Right atrium auricular region (tissue), 2 donors: ENCODE measurements at regions not wholly inside any gene's neighbourhood (a gene's known extent, or its start where the extent isn't known, plus 50 kb on each side); places are given as distances from the start of the nearest gene placed in this dataset.
A peak's percentile ranks its signal among the peaks of the same experiment; 100 is the strongest.

Experiments used
- DNase-seq: peaks from one replicate; pipeline ENCODE4 v3.0.0-alpha.2; 2019; ENCODE audit warnings: low spot score
- H3K27ac ChIP-seq, 2 donors: fragments of 200-600 bp; sonication (generic); 1 replicate in 1 of 2; 2 replicates in 1 of 2; pipeline ENCODE4 v1.5.1; 2016 to 2019
- H3K27me3 ChIP-seq, 2 donors: fragments of 200-600 bp; sonication (generic); one replicate each; pipeline versions ENCODE4 v1.5.1 to v1.6.0; 2017 to 2019
- H3K36me3 ChIP-seq: fragments of 200-600 bp; sonication (generic); one replicate; pipeline ENCODE4 v1.5.1; 2016
- H3K4me1 ChIP-seq, 2 donors: fragments of 200-600 bp; sonication (generic); one replicate each; pipeline versions ENCODE4 v1.5.1 to v1.6.0; 2017 to 2019
- H3K4me3 ChIP-seq, 2 donors: fragments of 200-600 bp; sonication (generic); 1 replicate in 1 of 2; 2 replicates in 1 of 2; pipeline ENCODE4 v1.5.1; 2017 to 2019; ENCODE audit warnings: mild to moderate bottlenecking in 1 of 2, moderate library complexity in 1 of 2
- H3K9me3 ChIP-seq, 2 donors: fragments of 200-600 bp; sonication (generic); one replicate each; pipeline ENCODE4 v1.5.1; 2019
- CTCF ChIP-seq, 2 donors: fragments of 200-600 bp; sonication (generic); IDR thresholded peaks; one replicate each; pipeline ENCODE4 v1.5.1; 2019; ENCODE audit warnings: antibody characterized with exemption in 2 of 2

GRCh38 chr11:69936771-69937170 lies 117.6 kb upstream of the FGF3 start:
- DNase-seq: no peak
- Histone ChIP-seq H3K4me1 (peaks cover 0 to 17% of the 10 kb centered on the region in 2 donors), H3K27ac (no peak overlapping the region), H3K9me3 (no peaks in the 10 kb centered on the region), H3K36me3 (no peaks in the 10 kb centered on the region), H3K4me3 (no peak overlapping the region), H3K27me3 (no peaks in the 10 kb centered on the region)
- no peak for TF ChIP-seq CTCF (IDR thresholded peaks at IDR 0.05)

GRCh38 chr11:69938206-69938605 lies 119.0 kb upstream of the FGF3 start:
- TF ChIP-seq CTCF (IDR thresholded peaks at IDR 0.05): no peak
- H3K27ac ChIP-seq: no peak overlapping the region
- no peak for DNase-seq
- H3K27me3 ChIP-seq: no peaks in the 10 kb centered on the region
- no peaks in the 10 kb centered on the region for H3K9me3 ChIP-seq
- H3K36me3 ChIP-seq: no peaks in the 10 kb centered on the region
- peaks cover 0 to 17% of the 10 kb centered on the region in 2 donors for H3K4me1 ChIP-seq
- H3K4me3 ChIP-seq: no peak overlapping the region

DNA sequence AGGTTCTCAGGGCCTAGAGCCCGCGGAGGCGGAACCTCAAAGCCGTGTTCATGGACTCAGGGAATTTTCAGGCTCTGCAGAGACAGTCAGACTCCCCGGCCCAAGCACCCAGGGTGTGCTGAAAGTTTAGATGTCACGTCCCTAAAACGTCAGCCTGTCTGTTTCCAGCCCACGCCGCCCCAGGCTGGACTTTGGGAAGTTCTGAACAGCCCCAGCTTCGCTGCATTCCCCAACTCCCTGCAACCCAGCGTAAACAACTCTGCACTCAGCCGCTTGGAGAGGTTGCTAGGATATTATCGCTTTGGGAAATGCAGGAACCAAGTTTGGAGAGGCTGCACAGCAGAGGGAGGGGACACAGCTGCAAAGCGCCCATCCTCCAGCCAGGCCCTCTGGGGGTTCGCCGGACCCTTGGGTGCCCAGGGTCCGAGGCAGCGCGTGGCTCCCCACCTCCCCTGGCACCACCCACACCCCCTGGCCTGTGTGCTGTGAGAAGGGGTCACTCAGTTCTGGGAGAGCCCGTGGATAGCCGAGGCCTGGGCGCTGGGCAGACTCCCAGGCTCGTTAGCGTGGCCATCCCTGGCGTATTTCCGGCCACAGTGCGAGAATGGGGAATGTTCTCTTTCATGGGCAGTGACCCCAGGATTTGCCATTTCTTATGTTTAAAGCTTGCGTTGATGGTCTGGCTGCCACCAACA lies 120.5 kb upstream of the FGF3 start:
- Histone ChIP-seq H3K4me1 (peaks cover 0 to 17% of the 10 kb centered on the region in 2 donors), H3K36me3 (no peaks in the 10 kb centered on the region), H3K4me3 (peak overlapping the region; percentile 18 to 37), H3K27ac (peak overlapping the region; percentile 79 to 89), H3K27me3 (no peaks in the 10 kb centered on the region), H3K9me3 (no peaks in the 10 kb centered on the region)
- DNase-seq: peak; percentile 81
- TF ChIP-seq CTCF (IDR thresholded peaks at IDR 0.05): no peak

DNA sequence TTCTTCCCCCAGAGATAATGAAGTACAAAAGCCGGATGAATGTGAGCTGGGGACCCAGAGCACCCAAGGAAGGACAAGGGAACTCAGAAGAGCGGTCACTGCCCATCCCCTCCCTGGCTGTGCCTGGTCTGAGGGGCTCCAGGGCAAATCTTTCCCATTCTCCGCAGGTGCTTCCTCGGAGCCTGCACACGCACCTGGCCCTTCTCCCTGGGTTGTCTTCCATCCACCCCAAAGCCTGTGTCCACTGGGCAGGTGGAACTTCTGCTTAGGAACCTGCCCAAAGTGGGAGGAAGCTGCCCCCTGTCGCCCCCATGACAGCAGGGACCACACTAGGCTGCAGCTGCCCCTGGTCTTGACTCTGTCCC lies 121.0 kb upstream of the FGF3 start:
- no peak for TF ChIP-seq CTCF (IDR thresholded peaks at IDR 0.05)
- H3K36me3 ChIP-seq: no peaks in the 10 kb centered on the region
- peaks cover 0 to 17% of the 10 kb centered on the region in 2 donors for H3K4me1 ChIP-seq
- no peak for DNase-seq
- H3K4me3 ChIP-seq: peak overlapping the region in 1 of 2 donors; percentile 37
- no peaks in the 10 kb centered on the region for H3K27me3 ChIP-seq
- peak overlapping the region; percentile 79 to 89 for H3K27ac ChIP-seq
- no peaks in the 10 kb centered on the region for H3K9me3 ChIP-seq

- no peak for TF ChIP-seq CTCF (IDR thresholded peaks at IDR 0.05)
- no peaks in the 10 kb centered on the region for H3K9me3 ChIP-seq
- no peaks in the 10 kb centered on the region for H3K36me3 ChIP-seq
- peak overlapping the region; percentile 26 to 43 for H3K27ac ChIP-seq
- DNase-seq: no peak
- H3K4me1 ChIP-seq: peaks cover 0 to 17% of the 10 kb centered on the region in 2 donors
- no peak overlapping the region for H3K4me3 ChIP-seq
- H3K27me3 ChIP-seq: no peaks in the 10 kb centered on the region
Measured at GRCh38 chr11:69941546-69942332, 122.5 kb upstream of the FGF3 start.
